Stimulated activated memory B cell treated with anti-CD40 and anti-IgM and Interleukin-4, amounts not matched to agents 10 μg/mL and 1 μg/mL and 100 μg/mL, for 72 hours (primary cell): ENCODE measurements at regions not wholly inside any gene's neighbourhood (a gene's known extent, or its start where the extent isn't known, plus 50 kb on each side); places are given as distances from the start of the nearest gene placed in this dataset.
A peak's percentile ranks its signal among the peaks of the same experiment; 100 is the strongest.
"Not testable (repeated sequence)": the region's sequence is repeated elsewhere in the genome, so short reads cannot be mapped to it uniquely, and the experiment has no call there.

Source experiments
- ATAC-seq: fragments of 150-1000 bp; cut with Tn5 transposase; 2 replicates; pipeline ENCODE4 v1.10.0; 2021
- H3K27ac Mint-ChIP-seq: one replicate; pipeline ENCODE4 v1.8.0; 2022; ENCODE audit warnings: mild to moderate bottlenecking, mixed read lengths
- H3K27me3 Mint-ChIP-seq: one replicate; pipeline ENCODE4 v1.8.0; 2022; ENCODE audit warnings: mixed read lengths
- H3K36me3 Mint-ChIP-seq: one replicate; pipeline ENCODE4 v1.8.0; 2022; ENCODE audit warnings: mixed read lengths
- H3K4me1 Mint-ChIP-seq: one replicate; pipeline ENCODE4 v1.8.0; 2022; ENCODE audit warnings: mixed read lengths
- H3K4me3 Mint-ChIP-seq: one replicate; pipeline ENCODE4 v1.8.0; 2022; ENCODE audit warnings: mild to moderate bottlenecking, moderate library complexity, mixed read lengths
- H3K9me3 Mint-ChIP-seq: one replicate; pipeline ENCODE4 v1.8.0; 2022; ENCODE audit warnings: mixed read lengths

GRCh38 chr2:47623140-47623539, 52.4 kb upstream of the KCNK12 start:
- peaks cover 16% of the 10 kb centered on the region for H3K4me1 Mint-ChIP-seq
- not testable (repeated sequence) for H3K9me3 Mint-ChIP-seq, H3K4me3 Mint-ChIP-seq, H3K27me3 Mint-ChIP-seq, ATAC-seq, H3K36me3 Mint-ChIP-seq
- H3K27ac Mint-ChIP-seq = peak overlapping the region; percentile 30

- no peaks in the 10 kb centered on the region for H3K36me3 Mint-ChIP-seq
- H3K4me3 Mint-ChIP-seq = no peak overlapping the region
- no peaks in the 10 kb centered on the region for H3K9me3 Mint-ChIP-seq
- ATAC-seq = no peak
- H3K27ac Mint-ChIP-seq = no peak overlapping the region
- H3K4me1 Mint-ChIP-seq = peaks cover 16% of the 10 kb centered on the region
- H3K27me3 Mint-ChIP-seq = no peaks in the 10 kb centered on the region
Observed at GRCh38 chr2:47620770-47621437, 50.1 kb upstream of the KCNK12 start.
